ENCODE measurements at regions not wholly inside any gene's neighbourhood (a gene's known extent, or its start where the extent isn't known, plus 50 kb on each side); places are given as distances from the start of the nearest gene placed in this dataset.

- TF ChIP-seq CTCF (IDR thresholded peaks at IDR 0.05) (no peak), EP300 (IDR thresholded peaks at IDR 0.05) (no peak), POLR2AphosphoS5 (IDR thresholded peaks at IDR 0.05) (no peak)
Observed at GRCh38 chr17:6343191-6343590, 91.7 kb downstream of the AIPL1 start.

All from esophagus muscularis mucosa (tissue), 4 donors.